ENCODE measurements at regions not wholly inside any gene's neighbourhood (a gene's known extent, or its start where the extent isn't known, plus 50 kb on each side); places are given as distances from the start of the nearest gene placed in this dataset.

DNA sequence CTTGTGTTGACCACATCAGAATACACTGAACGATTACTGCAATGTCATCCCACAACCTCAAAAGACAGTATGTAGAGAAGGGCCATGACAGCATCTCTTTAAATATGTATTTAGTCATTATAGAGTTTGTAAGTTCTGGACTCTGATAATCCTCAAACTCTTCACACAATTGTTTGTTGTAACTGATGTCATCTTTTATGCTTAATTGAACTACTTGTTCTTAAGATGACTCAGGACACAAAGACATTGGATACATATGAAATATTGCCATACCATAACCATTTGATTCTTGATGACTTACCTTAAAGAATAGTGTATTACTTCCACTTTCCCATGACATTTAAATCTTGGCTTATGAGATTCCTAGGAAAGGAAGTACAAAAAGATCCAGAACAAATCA, 347.6 kb downstream of the KLF5 start:
- DNase-seq: no peak
- 47 to 73% (median 65%) methylated on average over 1 of the region's 1 CpG for WGBS, 4 donors
- H3K9me3 ChIP-seq (replicated peaks in 1 of 3): no peaks in the 10 kb centered on the region

DNA sequence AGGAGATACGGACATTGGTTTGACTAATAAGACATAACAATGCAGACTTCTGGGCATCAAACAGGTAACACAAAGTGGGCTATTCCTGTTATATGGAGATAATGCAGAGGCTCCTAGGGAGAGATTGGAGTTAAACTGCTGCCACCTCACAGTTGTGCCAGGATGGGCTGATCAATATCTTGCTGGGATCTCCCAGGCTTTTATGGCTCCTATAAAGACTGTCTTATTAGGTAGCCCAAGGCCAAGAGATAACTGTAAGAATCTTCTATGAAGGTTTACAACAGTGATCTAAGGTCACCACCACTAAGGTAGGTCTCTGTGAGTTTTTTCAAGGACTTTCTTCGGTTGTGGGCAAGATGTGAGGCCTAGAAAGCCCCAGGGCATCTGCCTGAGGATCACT, 345.8 kb downstream of the KLF5 start:
- Histone ChIP-seq H3K36me3 (replicated peaks in 1 of 2) (no peaks in the 10 kb centered on the region), H3K27me3 (no peaks in the 10 kb centered on the region), H3K4me3 (no peak overlapping the region), H3K4me1 (replicated peaks in 1 of 2) (no peaks in the 10 kb centered on the region), H3K9me3 (replicated peaks in 1 of 3) (no peaks in the 10 kb centered on the region), H3K27ac (no peak overlapping the region)
- no peak for DNase-seq
- WGBS, 4 donors: 34 to 47% (median 38%) methylated on average over 2 of the region's 2 CpGs
- TF ChIP-seq, protein P1, sequence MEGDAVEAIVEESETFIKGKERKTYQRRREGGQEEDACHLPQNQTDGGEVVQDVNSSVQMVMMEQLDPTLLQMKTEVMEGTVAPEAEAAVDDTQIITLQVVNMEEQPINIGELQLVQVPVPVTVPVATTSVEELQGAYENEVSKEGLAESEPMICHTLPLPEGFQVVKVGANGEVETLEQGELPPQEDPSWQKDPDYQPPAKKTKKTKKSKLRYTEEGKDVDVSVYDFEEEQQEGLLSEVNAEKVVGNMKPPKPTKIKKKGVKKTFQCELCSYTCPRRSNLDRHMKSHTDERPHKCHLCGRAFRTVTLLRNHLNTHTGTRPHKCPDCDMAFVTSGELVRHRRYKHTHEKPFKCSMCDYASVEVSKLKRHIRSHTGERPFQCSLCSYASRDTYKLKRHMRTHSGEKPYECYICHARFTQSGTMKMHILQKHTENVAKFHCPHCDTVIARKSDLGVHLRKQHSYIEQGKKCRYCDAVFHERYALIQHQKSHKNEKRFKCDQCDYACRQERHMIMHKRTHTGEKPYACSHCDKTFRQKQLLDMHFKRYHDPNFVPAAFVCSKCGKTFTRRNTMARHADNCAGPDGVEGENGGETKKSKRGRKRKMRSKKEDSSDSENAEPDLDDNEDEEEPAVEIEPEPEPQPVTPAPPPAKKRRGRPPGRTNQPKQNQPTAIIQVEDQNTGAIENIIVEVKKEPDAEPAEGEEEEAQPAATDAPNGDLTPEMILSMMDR (IDR thresholded peaks at IDR 0.05): no peak
- no peak for TF ChIP-seq POLR2A (IDR thresholded peaks at IDR 0.05)
- intact Hi-C loops (cut with DNase I): no loop called here

More for the DNA sequence above, 347.6 kb downstream of the KLF5 start:
- Histone ChIP-seq H3K27me3 (no peaks in the 10 kb centered on the region), H3K36me3 (replicated peaks in 1 of 2) (no peaks in the 10 kb centered on the region), H3K4me3 (no peak overlapping the region), H3K27ac (no peak overlapping the region), H3K4me1 (replicated peaks in 1 of 2) (no peaks in the 10 kb centered on the region)
- intact Hi-C loops (cut with DNase I): no loop called here
- TF ChIP-seq POLR2A (IDR thresholded peaks at IDR 0.05): no peak
- TF ChIP-seq, protein P1 (IDR thresholded peaks at IDR 0.05): no peak

DNA sequence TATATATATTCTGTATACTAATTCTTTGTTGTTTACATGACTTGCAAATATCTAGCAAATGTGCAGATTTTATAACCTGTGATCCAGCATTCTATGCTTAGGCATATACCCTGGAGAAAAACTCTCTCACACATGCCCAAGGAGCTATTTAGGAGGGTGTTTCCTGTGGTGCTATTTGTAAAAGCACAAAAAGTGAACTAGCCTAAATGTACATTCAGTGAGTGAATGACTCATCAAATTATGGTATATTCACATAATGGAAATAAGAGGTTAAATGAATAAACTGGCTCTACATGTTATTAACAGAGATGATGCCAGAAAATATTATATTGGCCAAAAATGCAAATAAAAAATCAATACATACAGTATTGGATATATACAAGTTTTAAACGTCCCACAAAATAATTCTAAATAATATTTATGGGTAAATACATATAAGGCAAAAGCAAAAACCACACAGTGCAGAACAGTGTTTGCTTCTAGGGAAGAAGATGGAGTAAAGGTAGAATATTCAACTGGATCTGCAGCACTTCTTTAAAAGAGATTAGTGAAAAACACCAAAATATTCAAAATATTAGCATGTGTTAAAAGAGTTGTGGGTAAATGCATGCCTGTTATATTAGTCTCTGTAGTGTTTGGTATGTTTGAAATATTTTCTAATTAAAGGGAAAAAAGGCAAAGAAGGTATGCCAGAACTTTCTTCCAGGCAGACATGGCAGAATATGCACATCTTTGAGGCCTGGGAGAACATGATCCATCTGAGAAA, 344.7 kb downstream of the KLF5 start:
- no peaks in the 10 kb centered on the region for H3K27me3 ChIP-seq
- DNase-seq: no peak
- H3K9me3 ChIP-seq (replicated peaks in 1 of 3): no peaks in the 10 kb centered on the region
- no peak overlapping the region for H3K4me3 ChIP-seq
- H3K4me1 ChIP-seq (replicated peaks in 1 of 2): no peaks in the 10 kb centered on the region
- H3K36me3 ChIP-seq (replicated peaks in 1 of 2): no peaks in the 10 kb centered on the region
- TF ChIP-seq, protein P1 (IDR thresholded peaks at IDR 0.05): no peak
- TF ChIP-seq POLR2A (IDR thresholded peaks at IDR 0.05): no peak
- WGBS, 4 donors: 57 to 81% (median 60%) methylated on average over 1 of the region's 1 CpG
- no peak overlapping the region for H3K27ac ChIP-seq
- intact Hi-C loops (cut with DNase I): no loop called here

DNA sequence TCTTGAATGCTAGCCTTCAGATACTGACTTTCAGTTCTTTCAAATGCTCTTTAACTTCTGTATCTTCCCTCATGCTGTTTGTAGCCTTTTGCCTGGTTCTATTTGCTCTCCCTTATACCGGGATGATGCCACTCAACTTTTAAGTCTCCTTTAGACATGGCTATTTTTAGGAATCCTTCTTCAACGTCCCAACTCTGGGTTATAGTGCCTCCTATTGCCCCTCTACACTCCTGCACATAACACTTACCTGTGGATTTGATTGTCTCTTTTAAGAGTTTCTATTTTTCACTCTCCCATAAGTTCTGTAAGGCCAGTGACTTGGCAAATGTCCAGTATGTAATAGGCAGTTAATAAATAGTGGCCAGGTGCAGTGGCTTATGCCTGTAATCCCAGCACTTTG, 343.0 kb downstream of the KLF5 start:
- no peaks in the 10 kb centered on the region for H3K36me3 ChIP-seq (replicated peaks in 1 of 2)
- H3K4me1 ChIP-seq (replicated peaks in 1 of 2): no peaks in the 10 kb centered on the region
- 60 to 71% (median 64%) methylated on average over 2 of the region's 2 CpGs for WGBS, 4 donors
- no peak for DNase-seq
- no peaks in the 10 kb centered on the region for H3K27me3 ChIP-seq
- no peaks in the 10 kb centered on the region for H3K9me3 ChIP-seq (replicated peaks in 1 of 3)
- no peak overlapping the region for H3K27ac ChIP-seq
- no peak overlapping the region for H3K4me3 ChIP-seq
- intact Hi-C loops (cut with DNase I): no loop called here
- no peak for TF ChIP-seq POLR2A (IDR thresholded peaks at IDR 0.05)
- TF ChIP-seq, protein P1 (IDR thresholded peaks at IDR 0.05): no peak
